ENCODE measurements at regions not wholly inside any gene's neighbourhood (a gene's known extent, or its start where the extent isn't known, plus 50 kb on each side); places are given as distances from the start of the nearest gene placed in this dataset.
A peak's percentile ranks its signal among the peaks of the same experiment; 100 is the strongest.

- Mint-ChIP-seq H3K9me3 (ENCODE audit: insufficient read depth) (no peaks in the 10 kb centered on the region), H3K27me3 (ENCODE audit: low read depth) (no peaks in the 10 kb centered on the region), H3K36me3 (ENCODE audit: low read depth) (no peaks in the 10 kb centered on the region), H3K27ac (no peak overlapping the region), H3K4me3 (no peak overlapping the region), H3K4me1 (ENCODE audit: low read depth) (peaks cover 49% of the 10 kb centered on the region)
- ATAC-seq (no peak), DNase-seq (no peak)
- ChIA-PET CTCF (no interaction called here), POLR2A (interaction anchor here (0.7 kb wide), 1 partner anchor 906 kb away, joined by 3 read pairs; no protein-coding TSS in a partner anchor)
Measured at GRCh38 chr20:50261471-50262212, 71.0 kb downstream of the CEBPB start.

- H3K9me3 Mint-ChIP-seq (ENCODE audit: insufficient read depth): no peaks in the 10 kb centered on the region
- no peak overlapping the region for H3K4me3 Mint-ChIP-seq
- ATAC-seq (no peak), DNase-seq (no peak)
- peaks cover 45% of the 10 kb centered on the region for H3K4me1 Mint-ChIP-seq (ENCODE audit: low read depth)
- ChIA-PET CTCF (interaction anchor here (1.5 kb wide), 1 partner anchor 75 kb away, joined by 3 read pairs; no protein-coding TSS in a partner anchor), POLR2A (no interaction called here)
- no peaks in the 10 kb centered on the region for H3K27me3 Mint-ChIP-seq (ENCODE audit: low read depth)
- no peak overlapping the region for H3K27ac Mint-ChIP-seq
- H3K36me3 Mint-ChIP-seq (ENCODE audit: low read depth): no peaks in the 10 kb centered on the region
Measured at GRCh38 chr20:50263831-50264230, 73.2 kb downstream of the CEBPB start.

GRCh38 chr20:50264534-50265145, 74.0 kb downstream of the CEBPB start:
- ATAC-seq: no peak
- CTCF ChIA-PET: interaction anchor here (1.5 kb wide), 2 partner anchors 74 to 324 kb away, joined by 3 read pairs; no protein-coding TSS in a partner anchor
- no peaks in the 10 kb centered on the region for H3K36me3 Mint-ChIP-seq (ENCODE audit: low read depth)
- H3K4me1 Mint-ChIP-seq (ENCODE audit: low read depth): peaks cover 37% of the 10 kb centered on the region
- POLR2A ChIA-PET: no interaction called here
- H3K27ac Mint-ChIP-seq: no peak overlapping the region
- H3K4me3 Mint-ChIP-seq: no peak overlapping the region
- H3K27me3 Mint-ChIP-seq (ENCODE audit: low read depth): peaks cover under 1% of the 10 kb centered on the region
- DNase-seq: no peak
- H3K9me3 Mint-ChIP-seq (ENCODE audit: insufficient read depth): no peaks in the 10 kb centered on the region

- CTCF ChIA-PET: interaction anchor here (1.1 to 1.5 kb wide), 3 partner anchors 11 to 323 kb away, joined by 3 read pairs; no protein-coding TSS in a partner anchor
- H3K4me1 Mint-ChIP-seq (ENCODE audit: low read depth): peaks cover 32% of the 10 kb centered on the region
- ATAC-seq: no peak
Measured at GRCh38 chr20:50265245-50265946, 74.8 kb downstream of the CEBPB start.

GRCh38 chr20:50266293-50267040, 75.8 kb downstream of the CEBPB start:
- H3K4me1 Mint-ChIP-seq (ENCODE audit: low read depth): peaks cover 32% of the 10 kb centered on the region
- POLR2A ChIA-PET: no interaction called here
- CTCF ChIA-PET: interaction anchor here (1.1 kb wide), 1 partner anchor 10 kb away, joined by 3 read pairs; no protein-coding TSS in a partner anchor

More at GRCh38 chr20:50265245-50265946, 74.8 kb downstream of the CEBPB start:
- Mint-ChIP-seq H3K27ac (peak overlapping the region; percentile 24), H3K36me3 (ENCODE audit: low read depth) (no peaks in the 10 kb centered on the region), H3K27me3 (ENCODE audit: low read depth) (peaks cover 7% of the 10 kb centered on the region), H3K4me3 (no peak overlapping the region), H3K9me3 (ENCODE audit: insufficient read depth) (no peaks in the 10 kb centered on the region)
- DNase-seq: no peak
- POLR2A ChIA-PET: no interaction called here

GRCh38 chr20:50267041-50267865, 76.6 kb downstream of the CEBPB start:
- Mint-ChIP-seq H3K4me3 (no peak overlapping the region), H3K27me3 (ENCODE audit: low read depth) (peaks cover 17% of the 10 kb centered on the region), H3K4me1 (ENCODE audit: low read depth) (peaks cover 37% of the 10 kb centered on the region), H3K27ac (peak overlapping the region; percentile 39), H3K9me3 (ENCODE audit: insufficient read depth) (no peaks in the 10 kb centered on the region), H3K36me3 (ENCODE audit: low read depth) (no peaks in the 10 kb centered on the region)
- CTCF ChIA-PET: no interaction called here
- POLR2A ChIA-PET: no interaction called here
- no peak for ATAC-seq
- DNase-seq: no peak

More at GRCh38 chr20:50266293-50267040, 75.8 kb downstream of the CEBPB start:
- no peaks in the 10 kb centered on the region for H3K36me3 Mint-ChIP-seq (ENCODE audit: low read depth)
- DNase-seq (no peak), ATAC-seq (no peak)
- no peak overlapping the region for H3K4me3 Mint-ChIP-seq
- no peaks in the 10 kb centered on the region for H3K9me3 Mint-ChIP-seq (ENCODE audit: insufficient read depth)
- H3K27ac Mint-ChIP-seq: peak overlapping the region; percentile 39
- H3K27me3 Mint-ChIP-seq (ENCODE audit: low read depth): peaks cover 16% of the 10 kb centered on the region

- ATAC-seq (no peak), DNase-seq (no peak)
- POLR2A ChIA-PET: no interaction called here
- Mint-ChIP-seq H3K27ac (no peak overlapping the region), H3K4me1 (ENCODE audit: low read depth) (peaks cover 37% of the 10 kb centered on the region), H3K9me3 (ENCODE audit: insufficient read depth) (no peaks in the 10 kb centered on the region), H3K27me3 (ENCODE audit: low read depth) (peaks cover 17% of the 10 kb centered on the region), H3K36me3 (ENCODE audit: low read depth) (no peaks in the 10 kb centered on the region), H3K4me3 (no peak overlapping the region)
- CTCF ChIA-PET: no interaction called here
Measured at GRCh38 chr20:50267866-50268219, 77.2 kb downstream of the CEBPB start.

- ATAC-seq (no peak), DNase-seq (no peak)
- Mint-ChIP-seq H3K4me3 (no peak overlapping the region), H3K27ac (no peak overlapping the region), H3K36me3 (ENCODE audit: low read depth) (no peaks in the 10 kb centered on the region), H3K4me1 (ENCODE audit: low read depth) (peaks cover 37% of the 10 kb centered on the region), H3K9me3 (ENCODE audit: insufficient read depth) (no peaks in the 10 kb centered on the region), H3K27me3 (ENCODE audit: low read depth) (peaks cover 20% of the 10 kb centered on the region)
- ChIA-PET CTCF (no interaction called here), POLR2A (interaction anchor here (1.0 kb wide), 1 partner anchor 22 kb away, joined by 3 read pairs; no protein-coding TSS in a partner anchor)
Measured at GRCh38 chr20:50269091-50270033, 78.7 kb downstream of the CEBPB start.

- Mint-ChIP-seq H3K9me3 (ENCODE audit: insufficient read depth) (no peaks in the 10 kb centered on the region), H3K4me3 (no peak overlapping the region), H3K27me3 (ENCODE audit: low read depth) (peaks cover 20% of the 10 kb centered on the region), H3K27ac (no peak overlapping the region), H3K36me3 (ENCODE audit: low read depth) (no peaks in the 10 kb centered on the region), H3K4me1 (ENCODE audit: low read depth) (peaks cover 36% of the 10 kb centered on the region)
- ATAC-seq (no peak), DNase-seq (no peak)
- CTCF ChIA-PET: interaction anchor here (1.1 kb wide), 1 partner anchor 12 kb away, joined by 3 read pairs; no protein-coding TSS in a partner anchor
- POLR2A ChIA-PET: interaction anchor here (1.0 kb wide), 1 partner anchor 22 kb away, joined by 3 read pairs; no protein-coding TSS in a partner anchor
Measured at GRCh38 chr20:50270034-50270395, 79.4 kb downstream of the CEBPB start.

GRCh38 chr20:50270569-50270968, 79.9 kb downstream of the CEBPB start:
- Mint-ChIP-seq H3K4me3 (no peak overlapping the region), H3K36me3 (ENCODE audit: low read depth) (no peaks in the 10 kb centered on the region), H3K9me3 (ENCODE audit: insufficient read depth) (no peaks in the 10 kb centered on the region), H3K4me1 (ENCODE audit: low read depth) (peaks cover 31% of the 10 kb centered on the region), H3K27me3 (ENCODE audit: low read depth) (peaks cover 20% of the 10 kb centered on the region), H3K27ac (no peak overlapping the region)
- CTCF ChIA-PET: interaction anchor here (1.1 kb wide), 1 partner anchor 11 kb away, joined by 3 read pairs; no protein-coding TSS in a partner anchor
- POLR2A ChIA-PET: interaction anchor here (1.0 kb wide), 1 partner anchor 23 kb away, joined by 3 read pairs; no protein-coding TSS in a partner anchor
- DNase-seq (no peak), ATAC-seq (no peak)

Measured in activated CD8-positive, alpha-beta T cell treated with anti-CD3 and anti-CD28 coated beads, Interleukin-2, amount 10 ng/mL, durations not matched to agents 7 days and 5 days (primary cell).